HCT116 (cell line): ENCODE measurements at regions not wholly inside any gene's neighbourhood (a gene's known extent, or its start where the extent isn't known, plus 50 kb on each side); places are given as distances from the start of the nearest gene placed in this dataset.

Source experiments
- ATAC-seq: fragments of 200-7000 bp; cut with Tn5 transposase; 2 replicates; pipeline ENCODE4 v1.9.1; 2020; ENCODE audit warnings: mild to moderate bottlenecking, moderate library complexity
- BruUV-seq: library from RNA; stranded (reverse); fragments of 400-500 nt; replicated peaks from 2 replicates; lab custom pipeline; 2021; lab: Mats Ljungman, UMichigan
- CTCF ChIA-PET: fragments of 300-600 bp; sonication (Branson Sonifier 250); formaldehyde crosslinking; loops from one replicate; lab custom pipeline; 2021; ENCODE audit warnings: antibody characterized with exemption; lab: Charles Lee
- POLR2A ChIA-PET: fragments of 300-600, 350-600 bp; sonication (Branson Sonifier 250); formaldehyde crosslinking; loops from one replicate; lab custom pipeline; 2021; ENCODE audit warnings: antibody characterized with exemption; lab: Charles Lee
- RAD21 ChIA-PET, 2 experiments: fragments of 300-600 bp; sonication (Branson Sonifier 250); formaldehyde crosslinking; loops; one replicate each; lab custom pipeline; 2023; ENCODE audit warnings: low total read pairs in 2 of 2; ENCODE audit not compliant: uncharacterized antibody in 2 of 2, unreplicated experiment in 2 of 2, low non-redundant PET in 1 of 2; lab: Charles Lee
- DNase-seq: peaks from one replicate; pipeline ENCODE4 v3.0.0-alpha.2; 2010; ENCODE audit warnings: low read depth, low spot score
- H2AFZ ChIP-seq: fragments of 200-600 bp; shearing (Covaris generic), sonication (generic); 2 replicates; pipeline ENCODE4 v1.6.1; 2017; ENCODE audit warnings: low read depth, mixed run types, mixed read lengths, antibody characterized with exemption, low read length; ENCODE audit not compliant: poor library complexity, severe bottlenecking
- H3K27ac ChIP-seq: 2 replicates; pipeline ENCODE4 v1.5.1; 2012; ENCODE audit warnings: low read depth, low read length
- H3K27me3 ChIP-seq: fragments of 200-600 bp; sonication (generic); 2 replicates; pipeline ENCODE4 v1.6.1; 2016; ENCODE audit warnings: mixed run types, low read length, mixed read lengths; ENCODE audit not compliant: insufficient read depth
- H3K36me3 ChIP-seq, 2 experiments: fragments of 200-500 bp in 1 of 2; fragments of 200-600 bp in 1 of 2; sonication (Bioruptor generic) in 1 of 2; sonication (generic) in 1 of 2; 2 replicates each; pipeline versions ENCODE4 v1.5.1 to v1.6.1; 2014 to 2016; ENCODE audit warnings: low read length in 2 of 2, inconsistent platforms in 1 of 2, mixed read lengths in 1 of 2, mixed run types in 1 of 2; ENCODE audit not compliant: insufficient read depth in 2 of 2, control insufficient read depth in 1 of 2
- H3K4me1 ChIP-seq, 2 experiments: fragments of 200-600 bp in 1 of 2; sonication (generic) in 1 of 2; 2 replicates each; pipeline versions ENCODE4 v1.5.1 to v1.6.1; 2012 to 2017; ENCODE audit warnings: low read length in 2 of 2, inconsistent platforms in 1 of 2, mild to moderate bottlenecking in 1 of 2, mixed read lengths in 1 of 2, mixed run types in 1 of 2, moderate library complexity in 1 of 2; ENCODE audit not compliant: insufficient read depth in 2 of 2, control insufficient read depth in 1 of 2
- H3K4me2 ChIP-seq: fragments of 200-600 bp; sonication (generic); 2 replicates; pipeline ENCODE4 v1.6.1; 2017; ENCODE audit warnings: mixed run types, low read length, mixed read lengths
- H3K4me3 ChIP-seq, 2 experiments: fragments of 200-600 bp in 1 of 2; sonication (generic) in 1 of 2; replicated peaks in 1 of 2; 2 replicates each; pipeline ENCODE4 v1.5.1; 2011 to 2016; ENCODE audit warnings: low read length in 2 of 2, control low read depth in 1 of 2, low read depth in 1 of 2, mild to moderate bottlenecking in 1 of 2, mixed read lengths in 1 of 2, mixed run types in 1 of 2
- H3K79me2 ChIP-seq: fragments of 200-600 bp; sonication (generic); 2 replicates; pipeline ENCODE4 v1.6.1; 2017; ENCODE audit warnings: mild to moderate bottlenecking, mixed run types, low read length, moderate library complexity, mixed read lengths; ENCODE audit not compliant: insufficient read depth
- H3K9ac ChIP-seq: fragments of 200-600 bp; sonication (generic); 2 replicates; pipeline ENCODE4 v1.6.1; 2016; ENCODE audit warnings: low read length, mixed read lengths
- H3K9me2 ChIP-seq: fragments of 200-600 bp; sonication (generic), shearing (Covaris generic); 2 replicates; pipeline ENCODE4 v1.6.1; 2017; ENCODE audit warnings: mixed run types, mild to moderate bottlenecking, moderate library complexity; ENCODE audit not compliant: insufficient read depth
- H3K9me3 ChIP-seq, 2 experiments: fragments of 200-500 bp in 1 of 2; fragments of 200-600 bp in 1 of 2; sonication (Bioruptor generic) in 1 of 2; sonication (generic) in 1 of 2; 2 replicates each; pipeline ENCODE4 v1.6.1; 2014 to 2017; ENCODE audit warnings: low read length in 2 of 2, mixed read lengths in 2 of 2, inconsistent platforms in 1 of 2, low read depth in 1 of 2, mild to moderate bottlenecking in 1 of 2, mixed run types in 1 of 2, moderate library complexity in 1 of 2; ENCODE audit not compliant: control insufficient read depth in 1 of 2, insufficient read depth in 1 of 2
- H4K20me1 ChIP-seq: fragments of 200-600 bp; sonication (generic), shearing (Covaris generic); 2 replicates; pipeline ENCODE4 v1.6.1; 2017; ENCODE audit warnings: mixed run types, mild to moderate bottlenecking, moderate library complexity; ENCODE audit not compliant: insufficient read depth
- CBX3 ChIP-seq: IDR thresholded peaks from 2 replicates; pipeline ENCODE4 v1.6.1; 2012; ENCODE audit warnings: low read depth
- CEBPB ChIP-seq: IDR thresholded peaks from 2 replicates; pipeline ENCODE4 v1.6.1; 2012; ENCODE audit warnings: low read depth
- ELF1 ChIP-seq: IDR thresholded peaks from 2 replicates; pipeline ENCODE4 v1.6.1; 2012; ENCODE audit warnings: low read depth, borderline replicate concordance
- EZH2phosphoT487 ChIP-seq: fragments of 200-600 bp; IDR thresholded peaks from 2 replicates; pipeline ENCODE4 v1.6.1; 2018; ENCODE audit warnings: antibody characterized with exemption, borderline replicate concordance
- FOSL1 ChIP-seq: IDR thresholded peaks from 2 replicates; pipeline ENCODE4 v1.6.1; 2012; ENCODE audit warnings: low read depth
- JUND ChIP-seq: IDR thresholded peaks from 2 replicates; pipeline ENCODE4 v1.6.1; 2012
- POLR2A ChIP-seq: IDR thresholded peaks from 2 replicates; pipeline ENCODE4 v1.7.0; 2011; ENCODE audit warnings: borderline replicate concordance; ENCODE audit not compliant: insufficient read depth, insufficient read length; ENCODE audit errors: extremely low read depth
- RAD21 ChIP-seq: IDR thresholded peaks from 2 replicates; pipeline ENCODE4 v1.6.1; 2012; ENCODE audit warnings: low read depth, mild to moderate bottlenecking
- SP1 ChIP-seq: IDR thresholded peaks from 2 replicates; pipeline ENCODE4 v1.6.1; 2012; ENCODE audit warnings: low read depth
- SRF ChIP-seq: IDR thresholded peaks from 2 replicates; pipeline ENCODE4 v1.6.1; 2012; ENCODE audit warnings: low read depth
- ZFX ChIP-seq: fragments of 450-650 bp; IDR thresholded peaks from 2 replicates; pipeline ENCODE4 v1.6.1; 2017
- ZNF274 ChIP-seq: fragments of 200-500 bp; sonication (Bioruptor generic); IDR thresholded peaks from 2 replicates; pipeline ENCODE4 v1.6.1; 2014; ENCODE audit warnings: mild to moderate bottlenecking, low read depth, low read length, inconsistent platforms
- intact Hi-C: fragments of 100-400 bp; cut with micrococcal nuclease; formaldehyde crosslinking; loops from 2 replicates; pipeline ENCODE4 v1.10.0; 2022
- TF ChIP-seq, protein P1 (sequence below): IDR thresholded peaks from 2 replicates; pipeline ENCODE4 v1.6.1; 2012
- TF ChIP-seq, protein P2 (sequence below): IDR thresholded peaks from 2 replicates; pipeline ENCODE4 v1.6.1; 2012
- TF ChIP-seq, protein P3 (sequence below): IDR thresholded peaks from 2 replicates; pipeline ENCODE4 v1.6.1; 2012; ENCODE audit warnings: low read depth
- TF ChIP-seq, protein P4 (sequence below): IDR thresholded peaks from 2 replicates; pipeline ENCODE4 v1.6.1; 2011; ENCODE audit warnings: mild to moderate bottlenecking, low read length, moderate library complexity; ENCODE audit not compliant: insufficient replicate concordance; ENCODE audit errors: extremely low read depth
- TF ChIP-seq, protein P5 (sequence below), 3 experiments: fragments of 200-600 bp in 1 of 3; sonication (generic) in 1 of 3; IDR thresholded peaks in 2 of 3; conservative IDR thresholded peaks in 1 of 3; 2 replicates each; pipeline ENCODE4 v1.5.1; 2012 to 2017; ENCODE audit warnings: low read depth in 2 of 3, low read length in 2 of 3, antibody characterized with exemption in 1 of 3, borderline replicate concordance in 1 of 3, control low read depth in 1 of 3, mild to moderate bottlenecking in 1 of 3, mixed read lengths in 1 of 3, mixed run types in 1 of 3, moderate library complexity in 1 of 3; ENCODE audit not compliant: insufficient read depth in 1 of 3

GRCh38 chr3:124258057-124258500, 266.2 kb upstream of the ROPN1 start:
- CTCF ChIA-PET: no interaction called here
- no peaks in the 10 kb centered on the region for H4K20me1 ChIP-seq
- H3K9me2 ChIP-seq: no peaks in the 10 kb centered on the region
- no peak overlapping the region for H3K4me2 ChIP-seq
- no TSS peak for BruUV-seq
- TF ChIP-seq, protein P1, sequence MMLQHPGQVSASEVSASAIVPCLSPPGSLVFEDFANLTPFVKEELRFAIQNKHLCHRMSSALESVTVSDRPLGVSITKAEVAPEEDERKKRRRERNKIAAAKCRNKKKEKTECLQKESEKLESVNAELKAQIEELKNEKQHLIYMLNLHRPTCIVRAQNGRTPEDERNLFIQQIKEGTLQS: no peak
- TF ChIP-seq, protein P2, sequence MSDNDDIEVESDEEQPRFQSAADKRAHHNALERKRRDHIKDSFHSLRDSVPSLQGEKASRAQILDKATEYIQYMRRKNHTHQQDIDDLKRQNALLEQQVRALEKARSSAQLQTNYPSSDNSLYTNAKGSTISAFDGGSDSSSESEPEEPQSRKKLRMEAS: no peak
- TF ChIP-seq, protein P3, sequence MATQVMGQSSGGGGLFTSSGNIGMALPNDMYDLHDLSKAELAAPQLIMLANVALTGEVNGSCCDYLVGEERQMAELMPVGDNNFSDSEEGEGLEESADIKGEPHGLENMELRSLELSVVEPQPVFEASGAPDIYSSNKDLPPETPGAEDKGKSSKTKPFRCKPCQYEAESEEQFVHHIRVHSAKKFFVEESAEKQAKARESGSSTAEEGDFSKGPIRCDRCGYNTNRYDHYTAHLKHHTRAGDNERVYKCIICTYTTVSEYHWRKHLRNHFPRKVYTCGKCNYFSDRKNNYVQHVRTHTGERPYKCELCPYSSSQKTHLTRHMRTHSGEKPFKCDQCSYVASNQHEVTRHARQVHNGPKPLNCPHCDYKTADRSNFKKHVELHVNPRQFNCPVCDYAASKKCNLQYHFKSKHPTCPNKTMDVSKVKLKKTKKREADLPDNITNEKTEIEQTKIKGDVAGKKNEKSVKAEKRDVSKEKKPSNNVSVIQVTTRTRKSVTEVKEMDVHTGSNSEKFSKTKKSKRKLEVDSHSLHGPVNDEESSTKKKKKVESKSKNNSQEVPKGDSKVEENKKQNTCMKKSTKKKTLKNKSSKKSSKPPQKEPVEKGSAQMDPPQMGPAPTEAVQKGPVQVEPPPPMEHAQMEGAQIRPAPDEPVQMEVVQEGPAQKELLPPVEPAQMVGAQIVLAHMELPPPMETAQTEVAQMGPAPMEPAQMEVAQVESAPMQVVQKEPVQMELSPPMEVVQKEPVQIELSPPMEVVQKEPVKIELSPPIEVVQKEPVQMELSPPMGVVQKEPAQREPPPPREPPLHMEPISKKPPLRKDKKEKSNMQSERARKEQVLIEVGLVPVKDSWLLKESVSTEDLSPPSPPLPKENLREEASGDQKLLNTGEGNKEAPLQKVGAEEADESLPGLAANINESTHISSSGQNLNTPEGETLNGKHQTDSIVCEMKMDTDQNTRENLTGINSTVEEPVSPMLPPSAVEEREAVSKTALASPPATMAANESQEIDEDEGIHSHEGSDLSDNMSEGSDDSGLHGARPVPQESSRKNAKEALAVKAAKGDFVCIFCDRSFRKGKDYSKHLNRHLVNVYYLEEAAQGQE: no peak
- no peak for TF ChIP-seq EZH2phosphoT487
- no peak for TF ChIP-seq ZNF274
- no peak for TF ChIP-seq RAD21
- no peak for TF ChIP-seq CBX3
- TF ChIP-seq ZFX: no peak
- TF ChIP-seq SRF: no peak
- no peak for TF ChIP-seq FOSL1
- no peak for TF ChIP-seq SP1
- no peak for TF ChIP-seq POLR2A
- TF ChIP-seq ELF1: no peak
- no peak for TF ChIP-seq JUND
- TF ChIP-seq, protein P4, sequence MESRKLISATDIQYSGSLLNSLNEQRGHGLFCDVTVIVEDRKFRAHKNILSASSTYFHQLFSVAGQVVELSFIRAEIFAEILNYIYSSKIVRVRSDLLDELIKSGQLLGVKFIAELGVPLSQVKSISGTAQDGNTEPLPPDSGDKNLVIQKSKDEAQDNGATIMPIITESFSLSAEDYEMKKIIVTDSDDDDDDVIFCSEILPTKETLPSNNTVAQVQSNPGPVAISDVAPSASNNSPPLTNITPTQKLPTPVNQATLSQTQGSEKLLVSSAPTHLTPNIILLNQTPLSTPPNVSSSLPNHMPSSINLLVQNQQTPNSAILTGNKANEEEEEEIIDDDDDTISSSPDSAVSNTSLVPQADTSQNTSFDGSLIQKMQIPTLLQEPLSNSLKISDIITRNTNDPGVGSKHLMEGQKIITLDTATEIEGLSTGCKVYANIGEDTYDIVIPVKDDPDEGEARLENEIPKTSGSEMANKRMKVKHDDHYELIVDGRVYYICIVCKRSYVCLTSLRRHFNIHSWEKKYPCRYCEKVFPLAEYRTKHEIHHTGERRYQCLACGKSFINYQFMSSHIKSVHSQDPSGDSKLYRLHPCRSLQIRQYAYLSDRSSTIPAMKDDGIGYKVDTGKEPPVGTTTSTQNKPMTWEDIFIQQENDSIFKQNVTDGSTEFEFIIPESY: no peak
- TF ChIP-seq CEBPB: no peak
- TF ChIP-seq, protein P5, sequence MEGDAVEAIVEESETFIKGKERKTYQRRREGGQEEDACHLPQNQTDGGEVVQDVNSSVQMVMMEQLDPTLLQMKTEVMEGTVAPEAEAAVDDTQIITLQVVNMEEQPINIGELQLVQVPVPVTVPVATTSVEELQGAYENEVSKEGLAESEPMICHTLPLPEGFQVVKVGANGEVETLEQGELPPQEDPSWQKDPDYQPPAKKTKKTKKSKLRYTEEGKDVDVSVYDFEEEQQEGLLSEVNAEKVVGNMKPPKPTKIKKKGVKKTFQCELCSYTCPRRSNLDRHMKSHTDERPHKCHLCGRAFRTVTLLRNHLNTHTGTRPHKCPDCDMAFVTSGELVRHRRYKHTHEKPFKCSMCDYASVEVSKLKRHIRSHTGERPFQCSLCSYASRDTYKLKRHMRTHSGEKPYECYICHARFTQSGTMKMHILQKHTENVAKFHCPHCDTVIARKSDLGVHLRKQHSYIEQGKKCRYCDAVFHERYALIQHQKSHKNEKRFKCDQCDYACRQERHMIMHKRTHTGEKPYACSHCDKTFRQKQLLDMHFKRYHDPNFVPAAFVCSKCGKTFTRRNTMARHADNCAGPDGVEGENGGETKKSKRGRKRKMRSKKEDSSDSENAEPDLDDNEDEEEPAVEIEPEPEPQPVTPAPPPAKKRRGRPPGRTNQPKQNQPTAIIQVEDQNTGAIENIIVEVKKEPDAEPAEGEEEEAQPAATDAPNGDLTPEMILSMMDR (IDR thresholded peaks at IDR 0.05 in 2 of 3, conservative IDR thresholded peaks at IDR 0.05 in 1 of 3; ENCODE audit: borderline replicate concordance in 1 of 3, insufficient read depth in 1 of 3, low read depth in 2 of 3, low read length in 2 of 3): no peak
- TF ChIP-seq, all 23 proteins: peak for 0
- DNase-seq (no peak), ATAC-seq (no peak)
- ChIA-PET RAD21 (no interaction called here), POLR2A (no interaction called here)
- Histone ChIP-seq H3K9ac (no peak overlapping the region), H3K9me3 (no peaks in the 10 kb centered on the region), H2AFZ (no peak overlapping the region), H3K4me3 (no peak overlapping the region), H3K4me1 (peaks cover 0 to 7% of the 10 kb centered on the region in 2 experiments; a peak in 2 of 4 replicates), H3K27me3 (peaks cover 15% of the 10 kb centered on the region; the same call in 1 of the 2 replicates), H3K36me3 (no peaks in the 10 kb centered on the region), H3K27ac (no peak overlapping the region), H3K79me2 (no peaks in the 10 kb centered on the region)
- intact Hi-C loops: no loop called here
